ENCODE measurements at regions not wholly inside any gene's neighbourhood (a gene's known extent, or its start where the extent isn't known, plus 50 kb on each side); places are given as distances from the start of the nearest gene placed in this dataset.

DNA sequence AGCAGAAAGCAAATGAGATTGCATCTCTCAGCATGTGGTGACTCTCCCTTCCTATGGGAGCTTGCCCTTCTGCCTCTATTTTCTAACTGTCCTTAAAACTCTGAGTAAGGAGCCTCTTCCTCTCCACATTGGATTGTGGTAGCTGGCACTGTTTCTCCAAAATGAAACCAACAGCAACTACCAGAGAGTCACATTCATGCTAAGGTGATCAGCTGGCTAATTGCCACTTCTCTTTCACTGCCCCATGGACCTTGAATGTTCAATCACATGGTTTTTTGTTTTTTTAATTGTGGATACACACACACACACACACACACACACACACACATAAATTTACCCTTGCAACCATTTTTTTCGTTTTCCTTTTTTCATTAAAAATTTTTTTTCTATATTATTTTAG lies 154.7 kb upstream of the TSC22D1 start (continued):
- TF ChIP-seq, protein P1, sequence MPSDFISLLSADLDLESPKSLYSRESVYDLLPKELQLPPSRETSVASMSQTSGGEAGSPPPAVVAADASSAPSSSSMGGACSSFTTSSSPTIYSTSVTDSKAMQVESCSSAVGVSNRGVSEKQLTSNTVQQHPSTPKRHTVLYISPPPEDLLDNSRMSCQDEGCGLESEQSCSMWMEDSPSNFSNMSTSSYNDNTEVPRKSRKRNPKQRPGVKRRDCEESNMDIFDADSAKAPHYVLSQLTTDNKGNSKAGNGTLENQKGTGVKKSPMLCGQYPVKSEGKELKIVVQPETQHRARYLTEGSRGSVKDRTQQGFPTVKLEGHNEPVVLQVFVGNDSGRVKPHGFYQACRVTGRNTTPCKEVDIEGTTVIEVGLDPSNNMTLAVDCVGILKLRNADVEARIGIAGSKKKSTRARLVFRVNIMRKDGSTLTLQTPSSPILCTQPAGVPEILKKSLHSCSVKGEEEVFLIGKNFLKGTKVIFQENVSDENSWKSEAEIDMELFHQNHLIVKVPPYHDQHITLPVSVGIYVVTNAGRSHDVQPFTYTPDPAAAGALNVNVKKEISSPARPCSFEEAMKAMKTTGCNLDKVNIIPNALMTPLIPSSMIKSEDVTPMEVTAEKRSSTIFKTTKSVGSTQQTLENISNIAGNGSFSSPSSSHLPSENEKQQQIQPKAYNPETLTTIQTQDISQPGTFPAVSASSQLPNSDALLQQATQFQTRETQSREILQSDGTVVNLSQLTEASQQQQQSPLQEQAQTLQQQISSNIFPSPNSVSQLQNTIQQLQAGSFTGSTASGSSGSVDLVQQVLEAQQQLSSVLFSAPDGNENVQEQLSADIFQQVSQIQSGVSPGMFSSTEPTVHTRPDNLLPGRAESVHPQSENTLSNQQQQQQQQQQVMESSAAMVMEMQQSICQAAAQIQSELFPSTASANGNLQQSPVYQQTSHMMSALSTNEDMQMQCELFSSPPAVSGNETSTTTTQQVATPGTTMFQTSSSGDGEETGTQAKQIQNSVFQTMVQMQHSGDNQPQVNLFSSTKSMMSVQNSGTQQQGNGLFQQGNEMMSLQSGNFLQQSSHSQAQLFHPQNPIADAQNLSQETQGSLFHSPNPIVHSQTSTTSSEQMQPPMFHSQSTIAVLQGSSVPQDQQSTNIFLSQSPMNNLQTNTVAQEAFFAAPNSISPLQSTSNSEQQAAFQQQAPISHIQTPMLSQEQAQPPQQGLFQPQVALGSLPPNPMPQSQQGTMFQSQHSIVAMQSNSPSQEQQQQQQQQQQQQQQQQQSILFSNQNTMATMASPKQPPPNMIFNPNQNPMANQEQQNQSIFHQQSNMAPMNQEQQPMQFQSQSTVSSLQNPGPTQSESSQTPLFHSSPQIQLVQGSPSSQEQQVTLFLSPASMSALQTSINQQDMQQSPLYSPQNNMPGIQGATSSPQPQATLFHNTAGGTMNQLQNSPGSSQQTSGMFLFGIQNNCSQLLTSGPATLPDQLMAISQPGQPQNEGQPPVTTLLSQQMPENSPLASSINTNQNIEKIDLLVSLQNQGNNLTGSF (CRISPR knock-in tag; IDR thresholded peaks at IDR 0.05): no peak
- TF ChIP-seq KLF9 (CRISPR knock-in tag; IDR thresholded peaks at IDR 0.05; ENCODE audit: low read depth) (no peak), ZNF282 (IDR thresholded peaks at IDR 0.05; ENCODE audit: partially characterized antibody) (no peak), TBL1XR1 (IDR thresholded peaks at IDR 0.05; ENCODE audit: borderline replicate concordance, low read length, partially characterized antibody) (no peak), HDAC6 (IDR thresholded peaks at IDR 0.05; ENCODE audit: low read depth, low read length) (no peak), BRD4 (CRISPR knock-in tag; IDR thresholded peaks at IDR 0.05) (no peak), ZNF615 (CRISPR knock-in tag; IDR thresholded peaks at IDR 0.05; ENCODE audit: borderline replicate concordance) (no peak), DR1 (CRISPR knock-in tag; IDR thresholded peaks at IDR 0.05) (no peak), SNAPC2 (CRISPR knock-in tag; IDR thresholded peaks at IDR 0.05) (no peak), ZFAT (CRISPR knock-in tag; conservative IDR thresholded peaks at IDR 0.05) (no peak)

DNA sequence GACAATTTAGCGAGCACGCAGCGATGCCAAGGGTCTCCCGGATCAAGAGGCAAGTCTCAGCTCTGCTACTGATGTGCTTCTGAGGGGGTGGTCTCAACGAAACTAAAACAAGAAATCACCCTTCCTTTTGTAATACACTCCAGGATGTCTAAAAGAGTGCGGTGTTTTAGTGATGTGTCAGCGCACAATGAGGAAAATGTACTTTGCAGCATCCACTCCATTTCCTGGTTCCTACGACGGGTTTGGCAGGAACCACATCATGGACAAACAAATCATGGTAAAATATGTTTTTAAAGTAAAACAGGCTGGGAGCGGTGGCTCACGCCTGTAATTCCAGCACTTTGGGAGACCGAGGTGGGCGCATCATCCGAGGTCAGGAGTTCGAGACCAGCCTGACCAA lies 154.0 kb upstream of the TSC22D1 start:
- DNase-seq (ENCODE audit: low spot score): no peak
- Histone ChIP-seq H3K9me3 (ENCODE audit: low read length) (no peaks in the 10 kb centered on the region), H3K9ac (ENCODE audit: insufficient read depth, low read depth, low read length) (no peak overlapping the region), H3K4me3 (replicated peaks in 1 of 3; ENCODE audit: insufficient read depth in 1 of 3, low read depth in 2 of 3, low read length in 3 of 3) (no peak overlapping the region), H3K27ac (ENCODE audit: extremely low read length, insufficient read depth, low read length) (no peak overlapping the region), H3K4me2 (ENCODE audit: low read depth, low read length) (no peak overlapping the region), H3K4me1 (ENCODE audit: insufficient read depth, low read length) (peaks cover 16% of the 10 kb centered on the region), H4K20me1 (ENCODE audit: insufficient read depth, low read length) (no peaks in the 10 kb centered on the region), H2AFZ (ENCODE audit: low read length) (no peak overlapping the region), H3K36me3 (replicated peaks in 1 of 2; ENCODE audit: control insufficient read depth in 1 of 2, insufficient read depth in 2 of 2, low read length in 2 of 2) (no peaks in the 10 kb centered on the region), H3K79me2 (ENCODE audit: insufficient read depth, low read length) (no peaks in the 10 kb centered on the region), H3K27me3 (ENCODE audit: control insufficient read depth in 1 of 2, insufficient read depth in 2 of 2, low read length in 2 of 2) (no peaks in the 10 kb centered on the region)
- POLR2A ChIA-PET: no interaction called here
- intact Hi-C loops (cut with micrococcal nuclease; ENCODE audit: unreplicated experiment): no loop called here
- 85% methylated on average over 15 of the region's 15 CpGs for whole genome bisulfite sequencing (ENCODE audit: low lambda C conversion rate)
- CTCF ChIA-PET (ENCODE audit: low intra/inter-chr PET ratio, low total read pairs): no interaction called here
- BruUV-seq (replicated peaks): no TSS peak
- no peak for ATAC-seq
- in situ Hi-C loops (cut with HindIII; ENCODE audit: extremely low pct_ligation_motif_present, low pct_unique_long_range_greater_than_20kb): no loop called here
- no peak for FAIRE-seq
- no peak for TF ChIP-seq JUNB (CRISPR knock-in tag; IDR thresholded peaks at IDR 0.05; ENCODE audit: borderline replicate concordance)
- TF ChIP-seq IRF2 (CRISPR knock-in tag; IDR thresholded peaks at IDR 0.05): no peak
- TF ChIP-seq, protein P2, sequence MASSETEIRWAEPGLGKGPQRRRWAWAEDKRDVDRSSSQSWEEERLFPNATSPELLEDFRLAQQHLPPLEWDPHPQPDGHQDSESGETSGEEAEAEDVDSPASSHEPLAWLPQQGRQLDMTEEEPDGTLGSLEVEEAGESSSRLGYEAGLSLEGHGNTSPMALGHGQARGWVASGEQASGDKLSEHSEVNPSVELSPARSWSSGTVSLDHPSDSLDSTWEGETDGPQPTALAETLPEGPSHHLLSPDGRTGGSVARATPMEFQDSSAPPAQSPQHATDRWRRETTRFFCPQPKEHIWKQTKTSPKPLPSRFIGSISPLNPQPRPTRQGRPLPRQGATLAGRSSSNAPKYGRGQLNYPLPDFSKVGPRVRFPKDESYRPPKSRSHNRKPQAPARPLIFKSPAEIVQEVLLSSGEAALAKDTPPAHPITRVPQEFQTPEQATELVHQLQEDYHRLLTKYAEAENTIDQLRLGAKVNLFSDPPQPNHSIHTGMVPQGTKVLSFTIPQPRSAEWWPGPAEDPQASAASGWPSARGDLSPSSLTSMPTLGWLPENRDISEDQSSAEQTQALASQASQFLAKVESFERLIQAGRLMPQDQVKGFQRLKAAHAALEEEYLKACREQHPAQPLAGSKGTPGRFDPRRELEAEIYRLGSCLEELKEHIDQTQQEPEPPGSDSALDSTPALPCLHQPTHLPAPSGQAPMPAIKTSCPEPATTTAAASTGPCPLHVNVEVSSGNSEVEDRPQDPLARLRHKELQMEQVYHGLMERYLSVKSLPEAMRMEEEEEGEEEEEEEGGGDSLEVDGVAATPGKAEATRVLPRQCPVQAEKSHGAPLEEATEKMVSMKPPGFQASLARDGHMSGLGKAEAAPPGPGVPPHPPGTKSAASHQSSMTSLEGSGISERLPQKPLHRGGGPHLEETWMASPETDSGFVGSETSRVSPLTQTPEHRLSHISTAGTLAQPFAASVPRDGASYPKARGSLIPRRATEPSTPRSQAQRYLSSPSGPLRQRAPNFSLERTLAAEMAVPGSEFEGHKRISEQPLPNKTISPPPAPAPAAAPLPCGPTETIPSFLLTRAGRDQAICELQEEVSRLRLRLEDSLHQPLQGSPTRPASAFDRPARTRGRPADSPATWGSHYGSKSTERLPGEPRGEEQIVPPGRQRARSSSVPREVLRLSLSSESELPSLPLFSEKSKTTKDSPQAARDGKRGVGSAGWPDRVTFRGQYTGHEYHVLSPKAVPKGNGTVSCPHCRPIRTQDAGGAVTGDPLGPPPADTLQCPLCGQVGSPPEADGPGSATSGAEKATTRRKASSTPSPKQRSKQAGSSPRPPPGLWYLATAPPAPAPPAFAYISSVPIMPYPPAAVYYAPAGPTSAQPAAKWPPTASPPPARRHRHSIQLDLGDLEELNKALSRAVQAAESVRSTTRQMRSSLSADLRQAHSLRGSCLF (CRISPR knock-in tag; IDR thresholded peaks at IDR 0.05; ENCODE audit: borderline replicate concordance): no peak
- TF ChIP-seq ZNF256 (CRISPR knock-in tag; conservative IDR thresholded peaks at IDR 0.05): no peak
- TF ChIP-seq HCFC1 (IDR thresholded peaks at IDR 0.05; ENCODE audit: low read depth, low read length): no peak
- TF ChIP-seq NFKBIZ (CRISPR knock-in tag; IDR thresholded peaks at IDR 0.05): no peak
- TF ChIP-seq ZNF180 (CRISPR knock-in tag; IDR thresholded peaks at IDR 0.05; ENCODE audit: borderline replicate concordance, low read depth): no peak
